HG02870 (cell line): ENCODE measurements at regions not wholly inside any gene's neighbourhood (a gene's known extent, or its start where the extent isn't known, plus 50 kb on each side); places are given as distances from the start of the nearest gene placed in this dataset.
"Not testable (repeated sequence)": the region's sequence is repeated elsewhere in the genome, so short reads cannot be mapped to it uniquely, and the experiment has no call there.

Experiments
- ATAC-seq: cut with Tn5 transposase; IDR thresholded peaks from one replicate; pipeline ENCODE4 v1.9.1; 2021; ENCODE audit warnings: mild to moderate bottlenecking, moderate library complexity; ENCODE audit not compliant: unreplicated experiment

GRCh38 chr3:86335566-86335965 lies 655.4 kb downstream of the VGLL3 start:
- not testable (repeated sequence) for ATAC-seq

DNA sequence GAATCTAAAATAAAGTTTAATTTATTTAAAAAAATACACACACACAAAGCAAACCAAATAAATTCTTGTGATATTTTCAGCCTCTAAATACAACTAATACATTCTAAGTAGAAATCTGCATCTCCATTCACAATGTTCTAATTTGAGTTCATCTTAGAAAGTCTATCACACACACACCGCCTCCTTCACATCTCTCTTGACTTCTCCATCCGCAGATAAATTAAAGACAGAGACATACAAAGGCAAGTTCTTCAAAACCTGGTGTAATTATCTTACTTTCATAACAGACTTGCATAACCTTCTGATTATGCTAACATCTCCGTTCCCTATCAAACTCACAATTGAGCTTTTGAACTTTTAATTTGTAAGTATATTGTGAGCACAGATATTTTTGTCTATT lies 657.3 kb downstream of the VGLL3 start:
- no peak for ATAC-seq

DNA sequence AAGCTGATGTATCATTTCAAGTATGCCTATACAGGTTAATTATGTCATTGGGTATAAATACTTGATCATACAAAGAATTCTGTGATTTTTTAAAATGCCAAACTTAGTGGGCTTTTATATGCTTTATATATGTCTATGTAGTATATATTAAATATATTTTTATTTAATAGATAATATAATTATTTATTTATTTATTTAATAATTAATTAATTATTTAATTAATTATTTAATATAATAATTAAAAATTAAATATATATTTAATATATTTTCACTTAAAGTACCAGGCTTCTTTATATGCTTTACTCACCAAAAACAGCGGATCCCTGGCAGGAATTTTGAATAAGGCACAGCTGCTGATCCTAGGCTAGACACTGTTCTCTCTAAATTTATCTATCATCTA lies 687.0 kb downstream of the VGLL3 start:
- ATAC-seq: no peak

DNA sequence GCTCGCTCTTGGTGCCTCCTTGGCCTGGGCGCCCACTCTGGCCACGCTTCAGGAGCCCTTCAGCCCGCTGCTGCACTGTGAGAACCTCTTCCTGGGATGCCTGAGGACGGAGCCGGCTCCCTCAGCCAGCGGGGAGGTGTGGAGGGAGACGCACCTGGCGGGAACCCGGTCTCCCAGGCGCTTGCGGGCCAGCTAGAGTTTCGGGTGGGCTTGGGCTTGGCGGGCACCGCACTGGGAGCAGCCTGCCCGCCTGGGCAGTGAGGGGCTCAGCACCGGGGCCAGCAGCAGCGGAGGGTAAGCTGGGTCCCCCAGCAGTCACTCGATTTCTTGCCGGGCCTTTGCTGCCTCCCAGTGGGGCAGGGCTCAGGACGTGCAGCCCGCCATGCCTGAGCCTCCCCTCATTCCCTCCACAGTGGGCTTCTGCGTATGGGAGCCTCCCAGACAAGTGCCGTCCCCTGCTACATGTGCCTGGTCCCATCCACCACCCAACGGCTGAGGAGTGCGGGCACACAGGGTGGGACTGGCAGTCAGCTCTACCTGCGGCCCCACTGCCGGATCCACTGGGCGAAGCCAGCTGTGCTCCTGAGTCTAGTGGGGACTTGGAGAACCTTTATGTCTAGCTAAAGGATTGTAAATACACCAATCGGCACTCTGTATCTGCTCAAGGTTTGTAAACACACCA lies 708.7 kb downstream of the VGLL3 start:
- no peak for ATAC-seq

GRCh38 chr3:86269364-86270155 lies 721.4 kb downstream of the VGLL3 start:
- ATAC-seq: no peak

DNA sequence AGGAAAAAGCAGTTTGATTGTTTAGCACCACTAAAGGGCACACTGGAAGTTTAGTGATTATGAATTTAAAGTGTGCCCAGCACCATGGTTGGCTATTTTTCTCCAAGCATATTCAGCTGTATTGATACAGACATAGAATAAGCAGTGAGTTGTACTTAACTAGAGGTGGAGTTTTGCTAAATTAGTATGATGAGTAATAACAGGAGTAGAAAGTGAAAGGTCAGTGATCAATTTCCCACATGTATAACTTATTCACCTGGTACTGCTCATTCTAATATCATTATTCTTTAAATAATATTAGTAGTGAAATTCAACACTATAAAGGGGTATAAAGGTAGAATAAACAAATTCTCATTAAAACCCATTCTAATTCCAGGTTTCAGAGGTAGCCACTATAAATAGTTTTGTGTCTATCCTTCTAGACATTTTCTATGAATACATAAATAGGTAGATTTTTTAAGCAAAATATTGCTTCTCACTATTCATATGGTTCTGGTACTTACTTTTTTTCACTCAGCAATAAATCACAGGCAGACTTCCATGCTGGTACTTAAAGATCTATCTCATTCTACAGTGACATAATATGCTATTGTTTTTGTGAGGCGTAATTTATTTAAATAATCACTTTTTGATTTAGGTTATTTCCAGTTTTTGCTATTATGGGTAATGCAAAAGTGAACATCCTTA lies 732.9 kb downstream of the VGLL3 start:
- ATAC-seq: peak; percentile 79

DNA sequence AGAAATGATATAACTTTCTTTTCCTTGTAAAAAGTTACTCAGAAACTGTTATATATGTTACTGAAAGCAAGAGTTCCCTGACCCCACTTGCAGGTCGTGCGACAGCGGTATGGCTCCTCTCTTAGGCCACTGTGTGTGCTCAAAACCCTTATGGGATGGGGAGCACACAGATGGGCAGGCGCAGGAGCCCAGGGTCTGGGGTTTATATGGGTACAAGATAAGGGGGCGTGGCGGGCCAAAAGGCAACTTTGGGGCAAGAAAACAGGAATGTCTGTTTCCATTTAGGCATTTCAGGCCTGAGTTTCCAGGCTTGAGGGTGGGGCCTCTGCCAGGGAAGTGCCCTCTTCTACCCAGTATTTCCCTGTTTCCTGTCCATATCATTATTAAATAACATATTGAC lies 736.5 kb downstream of the VGLL3 start:
- ATAC-seq: no peak

DNA sequence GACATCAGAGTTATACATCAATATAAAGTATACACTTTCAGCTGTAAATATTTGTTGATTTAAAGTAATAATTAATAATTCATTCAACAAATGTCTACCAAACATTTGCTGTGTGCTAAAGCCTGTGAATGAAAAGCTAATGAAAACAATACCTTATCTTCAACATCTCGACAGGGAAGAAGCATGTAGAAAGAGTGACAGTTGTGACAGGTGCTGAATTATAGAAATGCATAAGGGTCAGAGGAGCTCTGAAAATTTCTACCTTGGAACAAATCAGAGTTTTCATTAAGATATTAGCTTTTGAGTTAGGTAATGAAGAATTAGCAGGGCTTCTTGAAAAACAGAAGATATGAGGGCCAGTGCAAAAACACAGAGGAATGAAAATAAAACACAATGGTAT lies 739.2 kb downstream of the VGLL3 start:
- ATAC-seq: no peak

GRCh38 chr3:86249833-86250232 lies 741.1 kb downstream of the VGLL3 start:
- ATAC-seq: no peak

GRCh38 chr3:86245360-86245759 lies 745.6 kb downstream of the VGLL3 start:
- ATAC-seq: no peak

DNA sequence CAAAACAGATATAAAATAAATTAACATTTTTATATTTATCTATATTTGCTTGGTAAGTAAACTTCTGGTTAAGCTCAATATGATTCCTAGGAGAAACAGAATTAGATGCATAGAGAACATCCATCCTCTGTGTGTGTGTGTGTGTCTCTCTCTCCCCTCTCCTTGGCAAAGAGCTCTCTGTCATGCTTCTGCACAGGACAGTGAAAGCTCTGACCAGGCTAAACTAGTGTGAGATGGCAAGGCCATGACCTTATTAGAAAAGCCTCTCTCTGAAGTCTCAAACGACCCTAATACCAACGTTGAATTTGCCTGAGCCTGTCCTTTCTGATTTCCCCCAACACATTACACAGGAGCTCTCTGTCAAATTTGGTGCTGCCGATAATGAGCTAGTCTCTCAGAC lies 746.0 kb downstream of the VGLL3 start:
- no peak for ATAC-seq

DNA sequence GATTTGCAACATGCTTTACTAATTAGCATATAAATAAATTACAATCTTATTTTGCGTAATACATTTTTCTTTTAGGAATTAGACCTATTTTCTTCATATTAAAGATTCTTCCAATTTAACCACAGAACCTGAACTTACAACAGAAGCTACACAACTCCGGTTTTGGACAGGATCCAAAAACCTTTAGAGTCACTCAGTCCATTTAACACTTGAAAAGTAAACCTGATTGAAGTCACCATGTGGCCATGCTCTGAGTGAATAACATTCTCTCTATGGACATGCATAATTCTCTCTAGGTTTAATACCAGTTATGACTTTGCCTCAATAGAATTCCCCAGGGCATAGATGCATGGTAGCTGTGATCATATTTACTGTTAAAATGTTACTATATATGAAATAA lies 751.0 kb downstream of the VGLL3 start:
- no peak for ATAC-seq

DNA sequence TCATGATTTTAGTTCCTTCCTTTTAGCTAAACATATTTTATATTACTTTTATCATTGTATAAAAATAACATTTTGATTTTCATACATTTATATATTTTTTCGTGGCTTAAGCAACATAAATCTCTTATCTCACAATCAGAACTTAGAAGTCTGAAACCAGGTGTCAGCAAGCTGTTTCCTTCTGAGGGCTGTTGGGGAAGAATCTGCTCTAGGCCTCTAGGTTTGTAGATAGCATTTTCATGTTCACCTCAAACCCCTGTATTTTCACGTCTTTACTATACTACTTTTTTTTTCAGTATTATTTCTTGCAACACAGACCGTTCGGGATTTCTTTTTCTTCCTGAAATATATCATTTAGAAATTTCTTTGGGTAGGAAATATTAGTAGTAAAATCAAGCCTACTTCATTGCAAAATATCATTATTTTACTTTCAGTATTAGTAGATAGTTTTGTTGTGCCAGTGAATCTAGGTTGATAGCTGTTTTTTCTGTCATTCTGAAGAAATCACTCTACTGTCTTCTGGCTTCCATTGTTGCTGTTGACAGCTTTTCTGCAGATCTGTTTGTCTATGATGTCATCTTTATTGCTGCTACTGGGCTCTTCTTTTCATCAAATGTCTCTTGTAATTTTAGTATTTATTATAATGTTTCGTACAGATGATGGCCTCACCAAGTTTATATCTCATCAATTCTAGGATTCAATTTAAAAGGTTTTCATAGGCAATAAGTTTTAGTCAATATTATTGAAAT lies 756.3 kb downstream of the VGLL3 start:
- no peak for ATAC-seq

DNA sequence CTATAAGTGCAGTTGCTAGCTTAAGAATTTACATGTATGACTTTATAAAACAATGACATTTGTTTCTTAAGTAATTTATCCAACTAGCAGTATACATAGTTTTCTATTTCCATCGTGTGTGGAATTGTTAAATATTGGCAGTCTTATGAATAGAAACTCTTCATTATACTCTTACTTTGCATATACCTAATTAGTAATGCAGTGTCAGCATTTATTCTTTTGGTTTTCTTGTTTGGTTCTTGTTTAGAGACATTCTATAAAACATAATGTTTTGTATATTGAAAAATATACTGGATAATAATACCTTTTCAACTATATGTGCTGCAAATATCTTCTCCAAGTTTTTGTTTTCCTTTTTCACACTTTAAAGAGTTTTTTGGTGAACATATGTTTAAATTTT lies 760.2 kb downstream of the VGLL3 start:
- ATAC-seq: no peak

DNA sequence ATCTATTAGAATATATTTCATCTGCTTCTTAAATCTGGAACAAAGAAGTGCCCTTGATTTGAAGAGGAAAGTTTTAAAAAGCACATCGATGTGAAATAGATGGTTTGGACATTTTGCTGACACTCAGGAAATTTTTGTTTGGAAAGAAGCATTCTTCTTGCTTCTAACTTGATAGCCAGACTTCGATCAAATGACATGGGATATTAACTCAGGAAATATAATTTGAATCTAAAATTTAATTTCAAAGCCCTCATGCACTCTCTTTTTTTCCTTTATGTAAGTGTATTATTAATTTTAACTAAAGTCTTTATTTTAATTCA lies 761.2 kb downstream of the VGLL3 start:
- no peak for ATAC-seq

- ATAC-seq: no peak
Measured at GRCh38 chr3:86229086-86229774, 761.7 kb downstream of the VGLL3 start.

GRCh38 chr3:86228101-86228500 lies 762.8 kb downstream of the VGLL3 start:
- no peak for ATAC-seq

DNA sequence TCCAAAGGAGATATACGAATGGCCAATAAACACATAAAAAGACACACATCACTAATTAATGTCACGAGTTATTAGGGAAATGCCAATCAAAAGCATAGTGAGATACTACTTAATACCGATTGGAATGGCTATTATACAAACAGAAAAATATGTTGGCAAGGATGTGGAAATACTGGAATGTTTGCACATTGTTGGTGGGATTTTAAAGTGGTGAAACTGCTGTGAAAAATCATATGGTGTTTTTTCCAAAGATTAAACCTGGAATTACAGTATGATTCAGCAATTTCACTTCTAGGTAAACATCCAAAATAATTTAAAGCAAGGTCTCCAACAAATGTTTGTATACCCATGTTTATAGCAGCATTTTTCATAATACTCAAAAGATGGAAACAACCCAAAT lies 765.5 kb downstream of the VGLL3 start:
- ATAC-seq: no peak

- ATAC-seq: no peak
Measured at GRCh38 chr3:86221601-86222000, 769.3 kb downstream of the VGLL3 start.

- no peak for ATAC-seq
Measured at GRCh38 chr3:86208772-86209171, 782.2 kb downstream of the VGLL3 start.

DNA sequence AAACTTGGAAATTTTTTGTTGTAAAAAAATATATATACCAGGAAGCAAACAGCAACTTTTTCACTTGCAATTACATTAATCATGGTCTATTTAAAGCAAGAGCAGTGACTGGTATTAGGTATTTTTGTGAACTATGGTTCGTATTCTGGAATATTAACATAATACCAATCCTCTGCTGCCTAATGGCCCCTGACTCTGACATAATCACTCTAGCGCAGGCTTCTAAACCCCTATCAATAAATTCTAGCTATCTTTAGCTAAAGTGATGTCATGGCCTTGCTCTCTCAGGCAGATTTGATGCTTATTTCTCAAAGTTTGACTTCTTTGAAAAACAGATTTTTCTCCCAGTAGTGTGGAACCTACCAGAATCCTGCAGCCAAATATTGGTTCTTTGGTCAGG lies 808.3 kb downstream of the VGLL3 start:
- ATAC-seq: no peak
